NOMO-1 treated with DMSO at 0.1 percent for 48 hours (cell line): ENCODE measurements at regions not wholly inside any gene's neighbourhood (a gene's known extent, or its start where the extent isn't known, plus 50 kb on each side); places are given as distances from the start of the nearest gene placed in this dataset.

Experiments
- DNase-seq: peaks from one replicate; lab custom pipeline; 2025; ENCODE audit not compliant: unreplicated experiment; lab: John Stamatoyannopoulos, UW

DNA sequence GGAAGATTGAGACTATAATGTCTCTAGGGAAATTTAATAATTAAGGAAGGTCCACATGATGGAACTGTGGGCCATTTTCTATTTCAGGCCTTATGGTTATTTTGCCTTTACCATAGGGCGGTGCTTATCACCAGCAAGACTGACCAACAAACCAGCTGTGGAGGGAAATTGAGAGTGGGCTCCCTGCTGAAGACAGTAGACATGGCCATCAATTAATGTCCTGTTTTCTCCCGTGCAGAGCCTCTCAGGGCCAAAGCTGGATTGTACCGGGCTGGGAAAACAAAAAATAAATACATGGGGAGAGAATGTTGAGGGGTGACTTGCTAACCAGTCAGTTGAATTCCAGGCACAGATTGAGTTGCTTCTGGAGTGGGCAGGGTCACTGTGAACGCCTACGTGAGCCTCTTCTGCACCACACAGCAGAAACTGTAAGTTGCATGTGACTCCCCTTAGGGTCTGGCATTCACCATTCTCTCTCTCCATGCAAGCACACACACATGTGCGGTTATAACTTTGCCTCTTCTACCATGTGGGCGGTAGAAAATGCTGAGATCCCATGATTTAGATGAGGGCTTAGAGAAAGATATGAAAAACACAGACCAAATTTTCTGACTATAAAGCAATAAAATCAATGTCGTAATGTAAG lies 128.5 kb downstream of the COPS8 start:
- no peak for DNase-seq

GRCh38 chr2:237214963-237215362 lies 129.3 kb downstream of the COPS8 start:
- DNase-seq = no peak

GRCh38 chr2:237217995-237218616 lies 132.4 kb downstream of the COPS8 start:
- no peak for DNase-seq

- no peak for DNase-seq
Measured at GRCh38 chr2:237218756-237219155, 133.1 kb downstream of the COPS8 start.

DNA sequence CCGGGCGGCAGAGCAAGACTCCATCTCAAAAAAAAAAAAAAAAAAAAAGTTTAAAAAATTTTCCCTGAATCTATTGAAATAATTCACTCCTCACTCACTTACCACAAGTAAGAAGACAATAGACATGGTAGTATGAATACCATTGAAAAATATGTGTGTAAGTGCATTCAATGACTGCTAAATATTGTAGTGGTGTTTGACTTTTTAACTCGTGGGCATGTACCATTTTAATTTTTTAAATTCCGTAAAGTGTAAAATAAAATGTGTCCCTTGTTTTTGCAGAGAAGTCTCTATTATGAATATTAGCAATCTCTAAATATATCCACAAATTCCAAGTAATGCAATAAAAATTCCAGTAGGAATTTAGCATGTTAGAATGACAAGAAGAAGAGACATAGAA lies 134.1 kb downstream of the COPS8 start:
- no peak for DNase-seq

DNA sequence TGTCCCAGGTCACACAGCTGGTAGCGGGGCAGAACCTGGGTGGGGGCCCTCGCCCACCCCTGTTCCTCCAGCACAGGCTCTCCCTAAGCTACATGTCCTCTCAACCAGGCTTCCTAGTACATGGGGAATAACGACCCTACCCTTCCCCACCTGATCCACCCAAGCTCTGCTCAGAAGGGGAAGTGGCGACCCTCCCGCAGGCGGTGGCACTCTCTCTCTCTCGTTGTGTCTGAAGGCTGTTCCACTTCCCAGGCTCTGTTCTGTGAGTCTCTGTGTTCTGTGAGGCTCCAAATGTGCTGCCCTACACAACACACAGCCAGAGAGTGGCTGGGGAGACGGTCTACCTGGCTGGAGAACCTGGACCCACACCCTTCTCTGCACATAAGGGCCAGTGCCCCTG lies 135.8 kb downstream of the COPS8 start:
- no peak for DNase-seq

DNA sequence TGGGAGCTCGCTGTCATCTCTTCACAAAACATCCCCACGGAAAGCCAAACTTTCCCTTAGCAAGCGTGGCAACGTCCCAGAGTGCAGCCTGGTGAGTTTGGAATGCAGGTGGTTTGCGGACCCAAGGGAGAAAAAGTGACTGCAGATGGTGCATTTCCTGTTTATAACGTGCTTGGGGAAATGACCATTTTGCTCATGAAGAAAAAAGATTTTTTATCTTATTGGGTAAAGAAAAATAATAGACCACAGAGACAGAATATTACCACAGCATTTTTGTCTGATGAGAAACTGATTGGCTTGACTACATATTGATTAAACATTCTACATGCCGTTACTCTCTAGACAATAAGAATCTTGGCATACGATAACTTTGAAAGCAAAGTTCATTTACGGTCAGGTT lies 136.5 kb downstream of the COPS8 start:
- no peak for DNase-seq

- DNase-seq = no peak
Measured at GRCh38 chr2:237222601-237223041, 136.9 kb downstream of the COPS8 start.

DNA sequence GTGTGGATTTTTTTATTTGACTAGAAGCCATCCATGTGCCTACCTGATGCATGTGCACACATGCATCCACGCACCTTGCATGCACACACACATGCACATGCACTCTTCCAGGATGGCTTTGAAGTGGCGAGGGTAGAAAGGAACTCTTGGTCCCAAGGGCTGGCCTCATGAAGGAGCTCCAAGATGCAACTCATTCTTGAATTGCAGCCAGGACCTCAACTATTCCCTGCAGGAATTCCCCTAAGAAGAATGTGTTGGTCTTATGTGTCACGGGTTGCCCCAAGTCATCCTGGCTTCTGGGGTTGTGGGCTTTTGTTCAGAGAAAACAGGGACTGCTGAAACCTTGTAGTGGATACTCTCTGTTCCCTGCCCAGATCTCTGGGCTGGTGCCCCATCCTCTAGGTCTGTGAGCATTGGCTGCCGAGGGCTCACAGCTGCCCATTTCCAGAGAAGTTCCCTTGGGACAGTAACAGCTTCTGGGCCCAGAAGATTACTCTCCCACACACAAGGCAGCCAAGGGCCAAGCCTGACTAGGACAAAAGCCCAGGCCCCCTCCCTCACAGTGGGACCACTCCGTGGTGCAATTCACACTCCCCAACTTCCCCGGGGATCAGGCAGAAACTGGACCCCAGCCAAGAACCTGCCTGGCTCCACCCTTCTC lies 137.6 kb downstream of the COPS8 start:
- no peak for DNase-seq

DNA sequence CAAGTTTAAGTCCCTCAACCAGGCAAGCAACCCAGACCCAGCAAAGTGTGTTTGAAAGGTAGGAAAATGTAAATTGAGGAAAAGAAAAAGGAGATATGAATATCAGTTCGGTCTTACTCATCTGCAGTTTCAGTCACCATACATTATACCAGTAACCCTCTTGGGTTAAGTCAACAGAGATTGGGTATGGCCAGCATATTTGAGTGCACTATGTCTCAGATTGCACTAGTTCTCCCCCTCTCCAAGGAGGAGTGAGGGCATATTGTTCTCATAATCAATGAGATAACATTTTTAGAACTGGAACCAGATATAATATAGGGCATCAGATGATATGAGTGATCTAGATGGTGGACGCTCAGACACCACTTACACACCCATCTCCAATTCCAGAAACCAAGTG lies 141.5 kb downstream of the COPS8 start:
- DNase-seq = no peak

DNA sequence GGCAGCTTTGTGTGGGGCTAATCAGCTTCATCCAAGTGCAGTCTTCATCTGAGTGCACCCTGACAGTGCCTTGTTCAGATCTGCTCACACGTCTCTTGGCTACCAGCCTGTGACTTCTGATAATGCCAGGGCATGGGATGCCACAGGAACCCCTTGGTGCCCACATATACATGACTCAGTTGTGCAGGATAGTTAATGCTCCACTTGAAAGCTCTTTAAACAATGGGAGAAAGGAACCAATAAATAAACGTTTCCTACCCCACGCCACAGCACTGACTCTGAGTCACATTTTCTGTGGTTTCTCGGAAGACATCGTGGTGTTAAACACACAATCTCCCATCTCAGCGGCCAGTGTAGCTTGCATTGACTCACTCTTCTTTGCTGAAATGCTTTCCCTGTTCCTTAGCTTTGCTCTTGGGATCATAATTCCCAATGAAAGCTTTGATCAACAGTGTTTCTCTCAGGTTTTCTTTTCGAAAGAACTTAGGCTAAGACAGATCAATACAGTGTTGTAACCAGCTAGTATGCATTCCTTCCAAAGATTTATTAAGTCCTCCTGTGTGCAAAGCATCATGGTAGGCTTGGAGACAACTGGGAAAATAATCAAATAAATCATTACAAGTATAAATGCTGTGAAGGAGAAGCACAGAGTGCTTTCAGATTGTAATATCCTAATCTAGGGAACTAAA lies 142.0 kb downstream of the COPS8 start:
- no peak for DNase-seq

DNA sequence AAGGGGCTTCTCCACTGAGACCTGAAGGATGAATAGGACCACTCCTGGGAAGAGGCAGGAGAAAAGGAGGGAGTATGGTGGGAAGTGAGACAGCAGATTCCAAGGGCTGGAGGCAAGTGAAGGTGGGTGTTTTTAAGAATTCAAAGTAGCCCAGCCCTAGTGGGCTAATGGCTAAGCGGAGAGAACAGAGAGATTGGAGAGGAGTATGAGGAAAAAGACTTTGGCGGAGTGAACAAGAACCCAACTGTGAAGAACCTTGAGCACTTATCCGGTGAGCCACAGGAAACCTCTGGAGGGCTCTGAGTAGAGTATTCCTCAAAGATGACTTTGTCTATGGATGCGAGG lies 142.6 kb downstream of the COPS8 start:
- DNase-seq = no peak

GRCh38 chr2:237229905-237230304 lies 144.2 kb downstream of the COPS8 start:
- no peak for DNase-seq

DNA sequence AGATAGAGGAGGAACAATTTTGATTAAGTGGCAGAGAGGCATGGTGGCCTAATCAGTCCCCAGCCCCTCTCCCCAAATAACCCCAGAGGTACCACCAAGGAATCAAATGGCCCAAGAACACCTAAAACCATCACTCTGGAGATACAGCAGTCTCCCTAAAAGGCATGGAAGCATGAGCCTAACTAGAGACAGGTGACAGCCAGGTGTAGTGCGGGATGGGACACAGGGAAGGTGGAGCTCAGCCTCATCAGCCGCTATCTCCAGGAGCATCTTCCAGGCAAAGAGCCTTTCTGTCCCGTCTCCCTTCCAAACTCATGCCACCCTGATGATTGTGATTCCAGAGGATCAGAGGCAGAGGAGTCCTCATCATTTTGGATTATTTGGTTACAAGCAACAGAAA lies 144.7 kb downstream of the COPS8 start:
- no peak for DNase-seq

DNA sequence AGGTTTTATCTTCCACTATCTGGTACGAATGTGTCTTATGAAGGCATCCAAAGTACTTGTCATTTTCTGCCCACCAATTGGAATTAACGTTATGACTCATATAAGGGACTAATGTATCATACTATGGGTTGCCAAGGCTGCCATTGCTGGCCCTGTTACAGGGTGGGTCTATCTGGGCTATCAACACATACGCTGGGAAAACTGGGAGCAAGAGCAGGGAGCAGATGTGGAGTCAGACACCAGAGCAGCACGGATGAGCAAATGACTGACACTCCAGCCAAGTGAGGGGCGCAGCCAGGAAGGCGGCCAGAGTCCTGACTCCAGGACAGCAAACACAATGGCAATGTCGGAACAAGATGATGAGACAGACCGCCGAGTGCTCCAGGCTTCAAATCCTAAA lies 145.9 kb downstream of the COPS8 start:
- no peak for DNase-seq

GRCh38 chr2:237232166-237232565 lies 146.5 kb downstream of the COPS8 start:
- DNase-seq = no peak

- DNase-seq = no peak
Measured at GRCh38 chr2:237234268-237234667, 148.6 kb downstream of the COPS8 start.

DNA sequence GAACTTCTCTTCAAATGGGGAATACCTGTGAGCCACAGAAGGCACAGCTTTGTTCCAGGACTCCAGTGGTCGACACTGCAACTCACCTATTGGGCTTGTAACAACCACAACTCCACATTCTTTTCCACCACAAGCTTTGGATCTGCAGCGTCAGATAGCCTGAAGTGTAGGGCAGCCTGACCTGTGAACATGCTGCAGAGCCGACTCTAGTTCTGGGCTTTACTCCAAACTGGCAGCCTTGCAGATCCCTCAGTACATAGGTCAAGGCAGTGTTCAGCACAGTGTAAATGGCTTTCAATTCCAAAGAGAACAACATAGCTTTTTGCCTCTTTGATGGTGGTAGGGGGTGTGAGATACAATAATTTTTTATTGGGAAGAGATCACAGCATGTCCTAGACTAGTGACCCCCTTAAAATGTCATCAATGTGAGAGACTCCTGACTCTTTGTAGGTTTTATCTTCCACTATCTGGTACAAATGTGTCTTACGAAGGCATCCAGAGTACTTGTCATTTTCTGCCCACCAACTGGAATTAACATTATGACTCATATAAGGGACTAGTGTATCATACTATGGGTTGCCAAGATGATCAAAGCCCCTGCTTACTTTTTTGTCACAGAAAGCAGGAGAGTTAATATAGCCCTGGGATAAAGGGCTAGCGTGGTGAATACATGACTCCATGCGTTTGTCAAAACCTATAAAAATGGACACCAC lies 149.8 kb downstream of the COPS8 start:
- DNase-seq = no peak

- DNase-seq = no peak
Measured at GRCh38 chr2:237236188-237236587, 150.5 kb downstream of the COPS8 start.

- no peak for DNase-seq
Measured at GRCh38 chr2:237238249-237238648, 152.6 kb downstream of the COPS8 start.

DNA sequence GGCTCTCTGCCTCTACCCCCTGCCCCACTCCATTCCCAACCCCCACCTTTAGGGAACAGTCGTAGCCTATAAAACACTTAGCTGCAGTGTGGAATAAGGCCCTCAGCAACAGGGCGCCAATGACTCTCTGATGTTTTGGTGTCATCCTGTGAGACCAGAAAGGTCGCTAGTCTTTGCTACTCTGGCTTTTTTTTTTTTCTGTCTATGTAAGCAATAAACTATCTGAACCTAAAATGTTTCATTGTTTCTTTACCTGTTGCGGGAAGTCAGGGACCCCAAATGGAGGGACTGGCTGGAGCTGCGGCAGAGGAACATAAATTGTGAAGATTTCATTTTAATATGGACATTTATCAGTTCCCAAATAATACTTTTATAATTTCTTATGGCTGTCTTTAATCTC lies 154.6 kb downstream of the COPS8 start:
- DNase-seq = no peak
